ENCODE measurements at regions not wholly inside any gene's neighbourhood (a gene's known extent, or its start where the extent isn't known, plus 50 kb on each side); places are given as distances from the start of the nearest gene placed in this dataset.

- no peaks in the 10 kb centered on the region for H3K36me3 ChIP-seq (ENCODE audit: control insufficient read depth in 2 of 2, extremely low read depth in 1 of 2, insufficient read depth in 1 of 2, low read length in 1 of 2)
- H3K4me3 Mint-ChIP-seq: no peak overlapping the region
- H3K4me3 ChIP-seq (ENCODE audit: control insufficient read depth in 1 of 2, extremely low read depth in 1 of 2, low read length in 1 of 2): no peak overlapping the region
- no peaks in the 10 kb centered on the region for H3K4me1 Mint-ChIP-seq
- WGBS (ENCODE audit: insufficient coverage): no CpG with 5 or more reads among the region's 1 CpG
- DNase-seq (no peak), ATAC-seq (replicated peaks in 1 of 4) (no peak)
- no peak overlapping the region for H3K27ac Mint-ChIP-seq
- H3K4me1 ChIP-seq (ENCODE audit: control insufficient read depth in 1 of 2, extremely low read depth in 1 of 2, insufficient read depth in 2 of 2, low read length in 2 of 2): no peaks in the 10 kb centered on the region
- no peaks in the 10 kb centered on the region for H3K9me3 ChIP-seq
- peaks cover 16 to 22% (median 20%) of the 10 kb centered on the region in 3 donors for H3K9me3 Mint-ChIP-seq
- H3K27ac ChIP-seq (ENCODE audit: low read length): no peak overlapping the region
- CTCF ChIA-PET: no interaction called here
- H3K27me3 Mint-ChIP-seq: no peaks in the 10 kb centered on the region
- no peaks in the 10 kb centered on the region for H3K27me3 ChIP-seq (replicated peaks in 1 of 2; ENCODE audit: control insufficient read depth in 2 of 2, extremely low read depth in 1 of 2, insufficient read depth in 2 of 2, low read length in 1 of 2)
- POLR2A ChIA-PET: no interaction called here
- H3K36me3 Mint-ChIP-seq: no peaks in the 10 kb centered on the region
Observed at GRCh38 chr13:82439159-82439904, 1442.9 kb downstream of the SLITRK1 start.

GRCh38 chr13:82438320-82438719 lies 1444.0 kb downstream of the SLITRK1 start:
- Mint-ChIP-seq H3K36me3 (no peaks in the 10 kb centered on the region), H3K27me3 (no peaks in the 10 kb centered on the region), H3K4me1 (no peaks in the 10 kb centered on the region), H3K9me3 (peaks cover 14 to 17% (median 16%) of the 10 kb centered on the region in 3 donors), H3K27ac (no peak overlapping the region), H3K4me3 (no peak overlapping the region)
- POLR2A ChIA-PET: no interaction called here
- H3K4me3 ChIP-seq (ENCODE audit: control insufficient read depth in 1 of 2, extremely low read depth in 1 of 2, low read length in 1 of 2): no peak overlapping the region
- no peaks in the 10 kb centered on the region for H3K9me3 ChIP-seq
- H3K36me3 ChIP-seq (ENCODE audit: control insufficient read depth in 2 of 2, extremely low read depth in 1 of 2, insufficient read depth in 1 of 2, low read length in 1 of 2): no peaks in the 10 kb centered on the region
- no peak for ATAC-seq (replicated peaks in 1 of 4)
- CTCF ChIA-PET: no interaction called here
- H3K4me1 ChIP-seq (ENCODE audit: control insufficient read depth in 1 of 2, extremely low read depth in 1 of 2, insufficient read depth in 2 of 2, low read length in 2 of 2): no peaks in the 10 kb centered on the region
- H3K27me3 ChIP-seq (replicated peaks in 1 of 2; ENCODE audit: control insufficient read depth in 2 of 2, extremely low read depth in 1 of 2, insufficient read depth in 2 of 2, low read length in 1 of 2): no peaks in the 10 kb centered on the region
- WGBS (ENCODE audit: insufficient coverage): no CpG with 5 or more reads among the region's 1 CpG
- no peak overlapping the region for H3K27ac ChIP-seq (ENCODE audit: low read length)
- no peak for DNase-seq

- Histone ChIP-seq H3K27me3 (replicated peaks in 1 of 2; ENCODE audit: control insufficient read depth in 2 of 2, extremely low read depth in 1 of 2, insufficient read depth in 2 of 2, low read length in 1 of 2) (no peaks in the 10 kb centered on the region), H3K9me3 (no peaks in the 10 kb centered on the region), H3K27ac (ENCODE audit: low read length) (no peak overlapping the region), H3K4me1 (ENCODE audit: control insufficient read depth in 1 of 2, extremely low read depth in 1 of 2, insufficient read depth in 2 of 2, low read length in 2 of 2) (no peaks in the 10 kb centered on the region), H3K36me3 (ENCODE audit: control insufficient read depth in 2 of 2, extremely low read depth in 1 of 2, insufficient read depth in 1 of 2, low read length in 1 of 2) (no peaks in the 10 kb centered on the region), H3K4me3 (ENCODE audit: control insufficient read depth in 1 of 2, extremely low read depth in 1 of 2, low read length in 1 of 2) (no peak overlapping the region)
- ChIA-PET POLR2A (no interaction called here), CTCF (no interaction called here)
- Mint-ChIP-seq H3K27me3 (no peaks in the 10 kb centered on the region), H3K9me3 (peaks cover 15 to 27% (median 18%) of the 10 kb centered on the region in 3 donors), H3K27ac (no peak overlapping the region), H3K36me3 (no peaks in the 10 kb centered on the region), H3K4me3 (no peak overlapping the region), H3K4me1 (no peaks in the 10 kb centered on the region)
- no peak for DNase-seq
- ATAC-seq (replicated peaks in 1 of 4): no peak
- no CpG with 5 or more reads among the region's 1 CpG for WGBS (ENCODE audit: insufficient coverage)
Observed at GRCh38 chr13:82436099-82436585, 1446.1 kb downstream of the SLITRK1 start.

GRCh38 chr13:82432949-82433348 lies 1449.3 kb downstream of the SLITRK1 start:
- Mint-ChIP-seq H3K4me1 (no peaks in the 10 kb centered on the region), H3K27ac (no peak overlapping the region), H3K27me3 (no peaks in the 10 kb centered on the region), H3K9me3 (peaks cover 13 to 23% (median 16%) of the 10 kb centered on the region in 3 donors), H3K4me3 (no peak overlapping the region), H3K36me3 (no peaks in the 10 kb centered on the region)
- POLR2A ChIA-PET: no interaction called here
- no peak overlapping the region for H3K4me3 ChIP-seq (ENCODE audit: control insufficient read depth in 1 of 2, extremely low read depth in 1 of 2, low read length in 1 of 2)
- H3K27ac ChIP-seq (ENCODE audit: low read length): no peak overlapping the region
- no peaks in the 10 kb centered on the region for H3K9me3 ChIP-seq
- no peaks in the 10 kb centered on the region for H3K36me3 ChIP-seq (ENCODE audit: control insufficient read depth in 2 of 2, extremely low read depth in 1 of 2, insufficient read depth in 1 of 2, low read length in 1 of 2)
- CTCF ChIA-PET: no interaction called here
- no peak for ATAC-seq (replicated peaks in 1 of 4)
- no peaks in the 10 kb centered on the region for H3K27me3 ChIP-seq (replicated peaks in 1 of 2; ENCODE audit: control insufficient read depth in 2 of 2, extremely low read depth in 1 of 2, insufficient read depth in 2 of 2, low read length in 1 of 2)
- no CpG with 5 or more reads among the region's 2 CpGs for WGBS (ENCODE audit: insufficient coverage)
- DNase-seq: no peak
- no peaks in the 10 kb centered on the region for H3K4me1 ChIP-seq (ENCODE audit: control insufficient read depth in 1 of 2, extremely low read depth in 1 of 2, insufficient read depth in 2 of 2, low read length in 2 of 2)

GRCh38 chr13:82412749-82413148 lies 1469.5 kb downstream of the SLITRK1 start:
- Histone ChIP-seq H3K9me3 (no peaks in the 10 kb centered on the region), H3K4me1 (ENCODE audit: control insufficient read depth in 1 of 2, extremely low read depth in 1 of 2, insufficient read depth in 2 of 2, low read length in 2 of 2) (no peaks in the 10 kb centered on the region), H3K27ac (ENCODE audit: low read length) (no peak overlapping the region), H3K36me3 (ENCODE audit: control insufficient read depth in 2 of 2, extremely low read depth in 1 of 2, insufficient read depth in 1 of 2, low read length in 1 of 2) (no peaks in the 10 kb centered on the region), H3K27me3 (replicated peaks in 1 of 2; ENCODE audit: control insufficient read depth in 2 of 2, extremely low read depth in 1 of 2, insufficient read depth in 2 of 2, low read length in 1 of 2) (no peaks in the 10 kb centered on the region), H3K4me3 (ENCODE audit: control insufficient read depth in 1 of 2, extremely low read depth in 1 of 2, low read length in 1 of 2) (no peak overlapping the region)
- WGBS (ENCODE audit: insufficient coverage): 0% methylated on average over 1 of the region's 5 CpGs
- H3K27me3 Mint-ChIP-seq: no peaks in the 10 kb centered on the region
- DNase-seq: no peak
- H3K9me3 Mint-ChIP-seq: peaks cover 4 to 30% (median 8%) of the 10 kb centered on the region in 3 donors
- ChIA-PET POLR2A (interaction anchor here in 1 of 2 donors (0.6 kb wide), 1 partner anchor 666 kb away, joined by 3 read pairs; no protein-coding TSS in a partner anchor), CTCF (no interaction called here)
- ATAC-seq (replicated peaks in 1 of 4): no peak
- no peaks in the 10 kb centered on the region for H3K36me3 Mint-ChIP-seq
- no peaks in the 10 kb centered on the region for H3K4me1 Mint-ChIP-seq
- no peak overlapping the region for H3K27ac Mint-ChIP-seq
- H3K4me3 Mint-ChIP-seq: no peak overlapping the region

GRCh38 chr13:82407321-82407720 lies 1475.0 kb downstream of the SLITRK1 start:
- WGBS (ENCODE audit: insufficient coverage): 76% methylated on average over 2 of the region's 4 CpGs
- H3K27me3 ChIP-seq (replicated peaks in 1 of 2; ENCODE audit: control insufficient read depth in 2 of 2, extremely low read depth in 1 of 2, insufficient read depth in 2 of 2, low read length in 1 of 2): no peaks in the 10 kb centered on the region
- no peak for ATAC-seq (replicated peaks in 1 of 4)
- H3K27me3 Mint-ChIP-seq: no peaks in the 10 kb centered on the region
- DNase-seq: no peak
- POLR2A ChIA-PET: no interaction called here
- no peaks in the 10 kb centered on the region for H3K9me3 ChIP-seq
- H3K4me3 Mint-ChIP-seq: no peak overlapping the region
- H3K4me3 ChIP-seq (ENCODE audit: control insufficient read depth in 1 of 2, extremely low read depth in 1 of 2, low read length in 1 of 2): no peak overlapping the region
- no peaks in the 10 kb centered on the region for H3K36me3 Mint-ChIP-seq
- CTCF ChIA-PET: no interaction called here
- no peaks in the 10 kb centered on the region for H3K36me3 ChIP-seq (ENCODE audit: control insufficient read depth in 2 of 2, extremely low read depth in 1 of 2, insufficient read depth in 1 of 2, low read length in 1 of 2)
- peaks cover 4 to 34% (median 23%) of the 10 kb centered on the region in 3 donors for H3K9me3 Mint-ChIP-seq
- no peaks in the 10 kb centered on the region for H3K4me1 ChIP-seq (ENCODE audit: control insufficient read depth in 1 of 2, extremely low read depth in 1 of 2, insufficient read depth in 2 of 2, low read length in 2 of 2)
- no peak overlapping the region for H3K27ac Mint-ChIP-seq
- no peaks in the 10 kb centered on the region for H3K4me1 Mint-ChIP-seq
- no peak overlapping the region for H3K27ac ChIP-seq (ENCODE audit: low read length)

- H3K27ac Mint-ChIP-seq: no peak overlapping the region
- no peaks in the 10 kb centered on the region for H3K36me3 ChIP-seq (ENCODE audit: control insufficient read depth in 2 of 2, extremely low read depth in 1 of 2, insufficient read depth in 1 of 2, low read length in 1 of 2)
- POLR2A ChIA-PET: no interaction called here
- H3K4me1 ChIP-seq (ENCODE audit: control insufficient read depth in 1 of 2, extremely low read depth in 1 of 2, insufficient read depth in 2 of 2, low read length in 2 of 2): no peaks in the 10 kb centered on the region
- H3K36me3 Mint-ChIP-seq: no peaks in the 10 kb centered on the region
- no peak for DNase-seq
- no peak overlapping the region for H3K27ac ChIP-seq (ENCODE audit: low read length)
- ATAC-seq (replicated peaks in 1 of 4): no peak
- CTCF ChIA-PET: no interaction called here
- no peaks in the 10 kb centered on the region for H3K27me3 Mint-ChIP-seq
- H3K9me3 Mint-ChIP-seq: peaks cover 4 to 11% (median 10%) of the 10 kb centered on the region in 3 donors
- H3K4me3 Mint-ChIP-seq: no peak overlapping the region
- no peak overlapping the region for H3K4me3 ChIP-seq (ENCODE audit: control insufficient read depth in 1 of 2, extremely low read depth in 1 of 2, low read length in 1 of 2)
- H3K27me3 ChIP-seq (replicated peaks in 1 of 2; ENCODE audit: control insufficient read depth in 2 of 2, extremely low read depth in 1 of 2, insufficient read depth in 2 of 2, low read length in 1 of 2): no peaks in the 10 kb centered on the region
- no peaks in the 10 kb centered on the region for H3K9me3 ChIP-seq
- no peaks in the 10 kb centered on the region for H3K4me1 Mint-ChIP-seq
Observed at GRCh38 chr13:82374719-82375118, 1507.6 kb downstream of the SLITRK1 start.
